HUDEP-2 (cell line): ENCODE measurements at regions not wholly inside any gene's neighbourhood (a gene's known extent, or its start where the extent isn't known, plus 50 kb on each side); places are given as distances from the start of the nearest gene placed in this dataset.

ENCODE experiments used
- DNase-seq, 76 experiments: peaks; one replicate each; lab custom pipeline; 2025; ENCODE audit not compliant: unreplicated experiment in 76 of 76; lab: John Stamatoyannopoulos, UW

DNA sequence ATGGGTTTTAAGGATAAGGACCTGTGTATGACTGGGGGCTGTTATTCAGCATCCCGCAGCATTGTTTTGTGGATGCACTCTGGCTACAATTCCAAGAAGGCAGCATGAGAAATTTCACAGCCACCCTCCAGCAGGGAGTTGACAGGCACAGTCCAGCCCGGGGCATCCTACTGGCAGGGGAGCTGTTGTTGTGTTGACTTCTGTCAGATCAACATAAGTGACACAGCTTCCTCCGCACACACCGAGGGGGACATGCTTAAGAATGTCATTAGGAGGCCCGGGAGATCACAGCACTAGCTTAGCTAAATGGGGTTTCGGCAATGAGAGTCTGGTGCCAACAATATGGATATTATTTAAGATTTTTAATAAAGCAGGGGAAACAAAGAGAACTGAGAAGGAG is 326.5 kb downstream of the ASMT start:
- DNase-seq, result no peak

- no peak for DNase-seq
Observed at GRCh38 chrX:1945879-1946278, 331.0 kb downstream of the ASMT start.

- DNase-seq, result no peak
Observed at GRCh38 chrX:1946974-1947373, 332.1 kb downstream of the ASMT start.
